ENCODE measurements at regions not wholly inside any gene's neighbourhood (a gene's known extent, or its start where the extent isn't known, plus 50 kb on each side); places are given as distances from the start of the nearest gene placed in this dataset.

GRCh38 chr4:63919636-63920365, 489.4 kb downstream of the TECRL start:
- no peak for TF ChIP-seq CTCF (optimal IDR thresholded peaks at IDR 0.05 in 1 of 3, IDR thresholded peaks at IDR 0.05 in 1 of 3, conservative IDR thresholded peaks at IDR 0.05 in 1 of 3; ENCODE audit: extremely low read depth in 1 of 3, insufficient read depth in 2 of 3, low read length in 3 of 3)
- no peak for TF ChIP-seq EZH2 (IDR thresholded peaks at IDR 0.05; ENCODE audit: low read length)

Data from keratinocyte (primary cell).